Activated naive CD4-positive, alpha-beta T cell treated with anti-CD3 and anti-CD28 coated beads, Interleukin-2, amount 50 U/mL, for 24 hours (primary cell): ENCODE measurements at regions not wholly inside any gene's neighbourhood (a gene's known extent, or its start where the extent isn't known, plus 50 kb on each side); places are given as distances from the start of the nearest gene placed in this dataset.
A peak's percentile ranks its signal among the peaks of the same experiment; 100 is the strongest.
"Not testable (repeated sequence)": the region's sequence is repeated elsewhere in the genome, so short reads cannot be mapped to it uniquely, and the experiment has no call there.

Source experiments
- H3K27ac Mint-ChIP-seq: one replicate; pipeline ENCODE4 v1.8.0; 2021; ENCODE audit warnings: mild to moderate bottlenecking, mixed read lengths
- H3K27me3 Mint-ChIP-seq: one replicate; pipeline ENCODE4 v1.8.0; 2021; ENCODE audit warnings: mixed read lengths
- H3K36me3 Mint-ChIP-seq: one replicate; pipeline ENCODE4 v1.8.0; 2021; ENCODE audit warnings: mixed read lengths
- H3K4me1 Mint-ChIP-seq: one replicate; pipeline ENCODE4 v1.8.0; 2021; ENCODE audit warnings: mixed read lengths
- H3K4me3 Mint-ChIP-seq: one replicate; pipeline ENCODE4 v1.8.0; 2021; ENCODE audit warnings: mild to moderate bottlenecking, mixed read lengths
- H3K9me3 Mint-ChIP-seq: one replicate; pipeline ENCODE4 v1.8.0; 2021; ENCODE audit warnings: mixed read lengths

DNA sequence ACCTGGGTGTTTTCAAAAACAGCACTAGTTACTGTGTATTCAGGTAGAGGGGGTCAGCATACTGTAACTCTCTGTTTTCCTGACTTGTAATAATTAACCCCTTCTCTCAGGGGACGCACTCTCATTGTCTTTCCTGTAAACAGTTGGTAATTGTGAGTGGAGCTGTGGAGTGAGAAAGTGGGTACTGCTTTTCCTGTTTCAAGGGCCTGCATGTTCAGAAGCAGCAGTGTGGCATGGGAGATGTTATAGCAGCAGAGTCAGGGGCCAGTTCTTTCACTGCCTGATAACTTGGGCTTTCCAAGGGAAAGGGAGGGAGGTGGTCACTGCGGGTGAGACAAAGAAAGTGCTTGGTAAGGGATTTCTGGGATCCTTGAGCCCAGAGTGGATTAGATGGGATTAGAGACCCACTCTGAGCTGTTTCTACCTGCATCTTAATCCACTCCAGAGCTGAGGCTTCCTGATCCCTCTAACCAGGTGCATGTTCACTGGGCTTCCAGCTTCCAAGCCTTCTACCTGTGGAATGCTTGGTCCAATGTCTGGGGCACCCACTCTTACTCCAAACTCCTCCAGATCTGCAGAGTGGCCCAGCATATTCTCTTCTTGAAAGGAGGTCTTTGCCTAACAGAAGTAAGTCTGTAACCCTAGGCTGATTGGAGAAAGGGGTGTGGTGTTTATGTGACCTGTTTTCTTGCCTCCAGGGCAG lies 105.2 kb downstream of the RPLP1 start:
- Mint-ChIP-seq H3K4me3 (no peak overlapping the region), H3K27ac (no peak overlapping the region), H3K9me3 (no peaks in the 10 kb centered on the region), H3K27me3 (no peaks in the 10 kb centered on the region), H3K4me1 (no peaks in the 10 kb centered on the region), H3K36me3 (no peaks in the 10 kb centered on the region)

DNA sequence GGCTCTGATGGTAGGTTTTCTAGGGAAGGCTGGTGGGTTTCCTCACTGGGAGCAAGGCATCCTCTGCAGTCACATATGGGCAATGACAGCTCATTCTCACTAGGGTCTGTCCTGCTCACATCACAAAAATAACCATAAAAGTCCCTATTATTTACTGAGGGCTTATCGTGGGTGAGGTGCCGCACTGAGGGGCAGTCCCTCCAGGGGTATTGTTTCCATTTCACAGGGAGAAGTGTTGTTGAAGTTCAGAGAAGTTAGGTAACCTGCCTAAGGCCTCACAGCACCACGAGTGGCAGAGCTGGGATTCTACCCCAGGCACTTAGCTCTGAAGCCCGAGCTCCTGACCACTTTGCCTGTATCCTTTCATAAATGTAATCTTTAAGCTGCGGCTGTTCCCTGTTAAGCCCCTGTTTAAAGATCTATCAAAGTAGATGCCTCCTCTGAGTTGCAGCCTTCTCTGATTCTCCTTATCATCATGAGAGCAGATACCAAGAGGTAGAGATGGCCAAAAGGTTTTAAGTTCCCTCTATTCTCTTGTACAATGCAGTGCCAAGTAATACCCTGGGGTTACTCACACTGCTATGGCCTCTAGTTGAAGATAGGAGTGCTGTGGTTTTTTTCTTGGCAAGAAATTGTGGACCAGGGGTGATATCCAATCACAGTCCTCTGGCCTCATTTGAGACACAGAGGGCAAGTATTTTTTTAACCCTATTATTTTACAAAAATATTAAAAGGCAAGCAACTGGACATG lies 107.0 kb downstream of the RPLP1 start:
- no peaks in the 10 kb centered on the region for H3K9me3 Mint-ChIP-seq
- no peaks in the 10 kb centered on the region for H3K27me3 Mint-ChIP-seq
- no peak overlapping the region for H3K4me3 Mint-ChIP-seq
- H3K4me1 Mint-ChIP-seq = no peaks in the 10 kb centered on the region
- no peaks in the 10 kb centered on the region for H3K36me3 Mint-ChIP-seq
- no peak overlapping the region for H3K27ac Mint-ChIP-seq

DNA sequence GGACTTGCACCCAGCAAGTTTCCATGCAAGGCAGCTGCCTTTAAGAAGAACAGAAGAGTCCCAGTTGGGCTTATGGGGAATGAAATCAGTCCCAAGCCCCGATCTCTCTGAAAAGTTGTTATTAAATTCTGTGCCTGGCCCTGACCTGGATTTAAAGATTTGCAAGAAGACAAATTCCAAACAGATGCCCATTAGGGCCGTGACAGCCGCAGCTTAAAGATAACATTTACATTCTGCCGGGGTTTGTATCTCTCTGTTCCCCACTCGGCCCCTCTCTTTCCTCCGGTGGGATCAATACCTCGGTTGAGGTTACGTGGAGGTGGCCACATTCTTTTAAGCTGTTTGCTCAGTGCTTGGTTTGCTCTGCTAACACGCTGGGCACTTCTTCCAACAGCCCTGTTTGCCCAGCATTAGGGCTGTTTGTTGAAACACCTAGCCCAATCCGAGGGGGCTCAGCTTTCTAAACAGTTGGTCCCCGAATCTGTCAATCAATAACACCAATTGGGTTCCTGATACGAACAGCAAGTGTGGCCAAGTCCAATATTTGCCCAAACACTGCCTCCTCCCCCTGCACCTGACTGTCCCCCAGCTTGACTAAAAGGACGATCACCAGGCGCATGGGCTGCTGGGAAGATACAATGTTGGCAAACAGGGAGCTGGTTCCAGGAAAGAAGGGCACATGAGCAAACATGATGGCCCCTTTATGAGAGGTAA lies 108.6 kb downstream of the RPLP1 start:
- no peaks in the 10 kb centered on the region for H3K27me3 Mint-ChIP-seq
- no peaks in the 10 kb centered on the region for H3K4me1 Mint-ChIP-seq
- no peak overlapping the region for H3K27ac Mint-ChIP-seq
- no peaks in the 10 kb centered on the region for H3K36me3 Mint-ChIP-seq
- H3K4me3 Mint-ChIP-seq = no peak overlapping the region
- no peaks in the 10 kb centered on the region for H3K9me3 Mint-ChIP-seq

DNA sequence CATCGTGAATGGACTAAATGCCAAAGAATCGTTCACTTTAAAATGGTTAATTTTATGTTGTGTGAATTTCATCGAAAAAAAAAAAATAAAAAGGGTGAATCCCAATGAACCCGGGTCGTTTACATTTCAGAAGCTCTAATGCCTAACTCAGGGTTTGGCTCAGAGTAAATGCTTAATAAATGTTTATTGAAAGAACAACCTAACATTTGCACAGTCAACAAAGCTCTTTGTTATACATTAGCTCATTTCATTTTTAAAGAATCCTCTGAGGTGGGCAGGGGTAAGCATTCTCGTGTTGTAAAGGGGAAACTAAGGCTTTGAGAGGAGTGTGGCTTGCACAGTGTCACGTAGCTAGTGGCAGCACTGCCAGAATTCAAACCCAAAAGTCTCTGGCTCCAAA lies 109.5 kb downstream of the RPLP1 start:
- Mint-ChIP-seq H3K4me3 (no peak overlapping the region), H3K36me3 (no peaks in the 10 kb centered on the region), H3K4me1 (no peaks in the 10 kb centered on the region), H3K9me3 (no peaks in the 10 kb centered on the region), H3K27me3 (no peaks in the 10 kb centered on the region), H3K27ac (no peak overlapping the region)

DNA sequence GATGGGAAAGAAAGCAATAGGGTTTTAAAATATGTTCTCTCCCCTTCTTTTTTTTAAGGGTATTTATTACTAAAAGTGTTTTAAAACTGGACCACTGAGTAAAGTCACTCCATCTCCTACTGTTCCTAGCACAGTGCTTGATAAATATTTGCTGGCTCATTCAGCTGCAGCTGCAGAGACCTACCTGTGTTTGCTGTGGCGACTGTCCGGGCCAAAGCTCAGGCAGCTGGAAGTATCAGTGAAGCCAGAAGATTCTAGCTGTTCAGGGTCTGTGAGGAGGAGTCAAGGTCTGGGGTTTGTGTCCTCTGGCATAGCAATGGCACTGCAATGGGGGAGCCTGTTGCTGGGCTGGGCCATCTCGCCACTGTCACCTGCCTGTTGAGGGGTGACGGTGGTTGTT lies 109.9 kb downstream of the RPLP1 start:
- no peaks in the 10 kb centered on the region for H3K4me1 Mint-ChIP-seq
- H3K4me3 Mint-ChIP-seq = no peak overlapping the region
- H3K27ac Mint-ChIP-seq = no peak overlapping the region
- H3K27me3 Mint-ChIP-seq = no peaks in the 10 kb centered on the region
- H3K36me3 Mint-ChIP-seq = no peaks in the 10 kb centered on the region
- no peaks in the 10 kb centered on the region for H3K9me3 Mint-ChIP-seq

DNA sequence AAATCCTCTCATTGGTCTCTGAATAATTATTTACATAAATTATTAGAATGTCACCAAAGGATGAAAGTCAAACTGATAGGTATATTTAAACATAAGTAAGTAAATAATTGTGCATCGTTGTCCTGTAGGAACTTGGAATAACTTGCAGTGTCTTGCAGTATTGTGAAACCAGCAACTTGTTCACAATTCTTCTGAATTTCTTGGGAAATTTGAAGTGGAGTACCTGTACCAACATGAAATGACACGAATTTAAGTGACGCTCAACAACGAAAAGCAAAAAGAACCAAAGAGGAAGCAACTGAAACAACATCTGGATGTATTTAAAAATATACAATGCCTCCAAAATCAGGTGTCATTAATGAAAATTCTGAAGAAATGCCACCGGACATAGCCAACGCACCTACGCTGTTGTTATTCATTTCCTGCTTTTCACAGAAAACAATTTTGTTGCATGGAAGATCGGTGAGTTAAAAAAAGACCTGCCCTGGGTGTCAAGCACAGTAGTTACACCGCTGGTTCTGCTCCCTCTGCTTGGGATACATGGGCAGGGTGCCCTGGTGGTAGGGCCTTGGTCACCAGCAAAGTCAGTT lies 112.5 kb downstream of the RPLP1 start:
- no peak overlapping the region for H3K4me3 Mint-ChIP-seq
- no peaks in the 10 kb centered on the region for H3K36me3 Mint-ChIP-seq
- no peaks in the 10 kb centered on the region for H3K4me1 Mint-ChIP-seq
- no peaks in the 10 kb centered on the region for H3K27me3 Mint-ChIP-seq
- H3K27ac Mint-ChIP-seq = no peak overlapping the region
- no peaks in the 10 kb centered on the region for H3K9me3 Mint-ChIP-seq

DNA sequence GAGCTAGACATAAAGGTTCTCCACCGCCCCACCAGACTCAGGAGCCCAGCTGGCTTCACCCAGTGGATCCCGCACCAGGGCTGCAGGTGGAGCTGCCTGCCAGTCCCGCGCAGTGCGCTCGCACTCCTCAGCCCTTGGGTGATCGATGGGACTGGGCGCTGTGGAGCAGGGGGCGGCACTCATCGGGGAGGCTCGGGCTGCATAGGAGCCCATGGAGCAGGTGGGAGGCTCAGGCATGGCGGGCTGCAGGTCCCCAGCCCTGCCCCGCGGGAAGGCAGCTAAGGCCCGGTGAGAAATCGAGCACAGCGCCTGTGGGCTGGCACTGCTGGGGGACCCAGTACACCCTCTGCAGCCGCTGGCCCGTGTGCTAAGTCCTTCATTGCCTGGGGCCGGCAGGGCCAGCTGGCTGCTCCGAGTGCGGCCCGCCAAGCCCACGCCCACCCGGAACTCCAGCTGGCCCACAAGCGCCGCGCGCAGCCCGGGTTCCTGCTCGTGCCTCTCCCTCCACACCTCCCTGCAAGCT lies 114.7 kb downstream of the RPLP1 start:
- not testable (repeated sequence) for H3K36me3 Mint-ChIP-seq, H3K4me1 Mint-ChIP-seq, H3K9me3 Mint-ChIP-seq, H3K4me3 Mint-ChIP-seq, H3K27ac Mint-ChIP-seq, H3K27me3 Mint-ChIP-seq

DNA sequence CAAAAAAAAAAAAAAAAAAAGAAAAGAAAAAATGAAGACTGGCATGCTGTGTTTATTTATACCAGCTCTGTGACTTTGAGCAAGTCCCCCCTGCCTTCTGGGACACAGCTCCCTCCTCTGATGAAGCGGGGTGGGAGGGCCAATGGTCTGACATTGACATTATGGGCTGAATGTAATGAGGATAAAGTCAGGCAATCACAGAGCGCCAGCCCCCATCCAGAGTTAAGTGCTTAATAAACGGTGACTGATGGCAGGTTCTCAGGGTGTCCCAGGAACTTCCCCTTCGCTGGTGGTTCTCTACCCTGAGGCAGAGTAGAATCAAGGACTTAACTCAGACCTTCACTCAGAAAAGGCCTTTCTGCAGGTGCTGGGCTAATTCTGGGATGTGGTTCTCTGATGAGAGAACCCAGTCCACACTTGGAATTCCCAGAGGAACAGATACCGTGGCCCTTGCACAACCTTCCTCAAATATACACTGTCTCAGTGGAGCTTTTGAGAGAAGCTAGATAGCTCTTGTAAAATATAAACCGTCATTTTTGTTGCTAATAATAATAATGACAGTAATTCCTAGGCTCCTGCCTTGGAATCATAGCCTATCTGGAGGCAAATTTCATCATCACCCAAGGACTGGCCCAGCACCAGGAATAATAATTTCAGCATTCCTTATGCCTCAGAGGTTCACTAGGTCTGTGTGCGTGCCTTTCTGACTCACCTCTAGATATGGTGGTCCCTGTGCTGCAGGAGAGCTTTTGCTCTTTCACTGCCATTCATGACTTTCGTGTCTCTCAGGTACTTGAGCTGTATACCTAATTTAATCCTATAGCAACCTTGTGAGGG lies 115.8 kb downstream of the RPLP1 start:
- Mint-ChIP-seq H3K36me3 (no peaks in the 10 kb centered on the region), H3K27ac (no peak overlapping the region), H3K27me3 (no peaks in the 10 kb centered on the region), H3K4me1 (peaks cover 1% of the 10 kb centered on the region), H3K9me3 (no peaks in the 10 kb centered on the region), H3K4me3 (no peak overlapping the region)

DNA sequence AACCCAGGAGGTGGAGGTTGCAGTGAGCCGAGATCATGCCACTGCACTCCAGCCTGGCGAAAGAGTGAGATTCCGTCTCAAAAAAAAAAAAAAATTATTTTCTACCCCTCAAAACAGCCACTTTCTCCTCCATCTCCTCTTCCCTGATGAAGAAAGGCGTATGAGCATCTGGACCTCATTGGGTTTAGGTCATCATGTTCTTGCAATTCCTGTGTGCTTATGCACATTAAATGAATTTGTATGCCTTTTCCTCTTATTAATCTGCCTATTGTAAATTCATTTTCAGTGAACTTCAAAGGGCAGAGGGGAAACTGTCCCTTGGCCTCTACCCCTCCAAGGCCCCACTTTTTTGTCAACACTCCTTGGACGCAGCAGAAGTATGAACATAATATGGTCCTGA lies 117.8 kb downstream of the RPLP1 start:
- H3K9me3 Mint-ChIP-seq = no peaks in the 10 kb centered on the region
- H3K4me3 Mint-ChIP-seq = no peak overlapping the region

DNA sequence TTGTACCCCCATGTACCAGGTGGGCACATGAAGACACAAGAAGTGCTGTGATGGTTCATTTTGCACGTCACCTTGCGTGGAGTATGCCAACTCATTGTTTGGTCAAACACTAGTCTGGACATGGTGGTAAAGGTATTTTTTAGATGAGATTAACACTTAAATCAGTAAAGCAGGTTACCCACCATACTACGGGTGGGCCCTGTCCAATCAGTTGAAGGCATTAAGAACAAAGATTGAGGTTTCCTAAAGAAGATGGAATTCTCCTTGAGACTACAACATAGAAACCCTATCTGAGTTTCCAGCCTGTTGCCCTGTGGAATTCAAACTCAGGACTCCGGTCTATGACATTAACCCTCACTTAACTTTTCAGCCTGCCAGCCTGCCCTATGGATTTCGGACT lies 118.4 kb downstream of the RPLP1 start:
- H3K9me3 Mint-ChIP-seq = no peaks in the 10 kb centered on the region
- no peak overlapping the region for H3K4me3 Mint-ChIP-seq
- no peaks in the 10 kb centered on the region for H3K27me3 Mint-ChIP-seq
- peaks cover 21% of the 10 kb centered on the region for H3K4me1 Mint-ChIP-seq
- H3K36me3 Mint-ChIP-seq = no peaks in the 10 kb centered on the region
- no peak overlapping the region for H3K27ac Mint-ChIP-seq

More for the DNA sequence above, 117.8 kb downstream of the RPLP1 start:
- Mint-ChIP-seq H3K27ac (no peak overlapping the region), H3K36me3 (no peaks in the 10 kb centered on the region), H3K4me1 (peaks cover 18% of the 10 kb centered on the region), H3K27me3 (no peaks in the 10 kb centered on the region)

DNA sequence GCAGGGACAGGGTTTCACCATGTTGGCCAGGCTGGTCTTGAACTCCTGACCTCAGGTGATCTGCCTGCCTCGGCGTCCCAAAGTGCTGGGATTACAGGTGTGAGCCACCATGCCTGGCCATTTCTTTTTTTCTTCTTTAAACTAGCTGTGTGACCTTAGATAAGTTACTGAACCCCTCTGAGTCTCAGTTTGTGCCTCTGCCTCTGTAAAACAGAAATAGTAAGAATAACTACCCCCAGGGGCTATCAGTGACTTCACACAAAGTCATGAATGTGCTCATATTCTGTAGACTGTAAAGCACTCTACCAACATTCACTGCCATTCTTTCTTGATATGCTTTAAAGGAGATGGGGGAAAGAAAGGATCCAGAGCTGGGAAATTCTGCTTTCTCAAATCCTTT lies 120.7 kb downstream of the RPLP1 start:
- not testable (repeated sequence) for H3K9me3 Mint-ChIP-seq, H3K27me3 Mint-ChIP-seq, H3K36me3 Mint-ChIP-seq, H3K27ac Mint-ChIP-seq, H3K4me3 Mint-ChIP-seq
- peaks cover 25% of the 10 kb centered on the region for H3K4me1 Mint-ChIP-seq

DNA sequence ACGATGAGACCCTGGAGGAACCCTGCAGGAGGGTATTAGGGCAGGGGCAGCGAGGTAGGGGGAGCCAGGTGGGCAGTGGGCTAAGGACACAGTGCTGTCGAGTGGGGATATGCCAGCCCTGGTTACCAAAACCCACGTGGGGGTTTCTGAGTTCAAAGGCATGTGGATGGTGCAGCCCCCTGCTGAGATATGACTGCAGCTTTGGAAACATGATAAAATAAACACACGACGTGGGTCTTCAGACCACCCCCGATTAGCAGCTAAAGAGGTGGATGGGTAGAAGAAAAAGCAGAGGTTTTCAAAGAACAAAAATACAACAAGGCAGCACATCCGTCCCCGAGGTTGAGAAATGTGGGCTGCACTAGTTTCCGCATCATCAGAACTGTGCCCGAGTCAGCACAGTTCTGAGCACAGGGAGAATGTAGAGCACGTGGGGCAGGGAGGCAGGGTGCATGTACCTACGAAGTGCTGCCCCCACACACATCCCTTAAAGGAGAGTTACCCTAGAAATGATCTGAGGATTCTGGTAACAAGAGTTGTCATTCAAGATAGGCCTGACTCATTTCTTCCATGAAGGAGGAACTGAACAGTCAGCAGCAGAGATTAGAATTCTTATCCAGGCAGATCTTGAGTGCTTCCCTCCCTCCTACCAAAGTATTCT lies 121.3 kb downstream of the RPLP1 start:
- Mint-ChIP-seq H3K4me3 (peak overlapping the region; percentile 6), H3K36me3 (no peaks in the 10 kb centered on the region), H3K27me3 (no peaks in the 10 kb centered on the region), H3K27ac (peak overlapping the region; percentile 82), H3K9me3 (no peaks in the 10 kb centered on the region), H3K4me1 (peaks cover 25% of the 10 kb centered on the region)

DNA sequence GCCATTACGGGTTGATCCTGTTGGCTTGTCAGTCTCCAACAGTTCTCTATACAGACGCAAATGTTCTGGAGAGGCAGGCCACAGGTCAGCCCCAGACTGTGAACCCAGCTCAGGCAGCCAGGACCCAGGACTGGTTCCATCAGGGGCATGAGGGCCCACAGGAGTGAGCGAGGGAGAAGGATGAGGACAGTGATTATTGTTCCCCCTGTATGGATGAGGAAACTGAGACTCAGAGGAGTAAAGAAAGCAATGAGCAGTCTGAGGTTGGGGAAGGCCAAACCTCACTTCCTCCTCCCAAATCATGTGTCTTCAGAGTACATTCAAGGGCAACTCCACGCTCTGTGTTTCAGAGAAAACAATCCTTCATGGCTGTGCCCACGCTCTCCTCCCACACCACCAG lies 121.9 kb downstream of the RPLP1 start:
- Mint-ChIP-seq H3K4me1 (peaks cover 25% of the 10 kb centered on the region), H3K36me3 (no peaks in the 10 kb centered on the region), H3K9me3 (no peaks in the 10 kb centered on the region), H3K27ac (no peak overlapping the region), H3K4me3 (no peak overlapping the region), H3K27me3 (no peaks in the 10 kb centered on the region)

DNA sequence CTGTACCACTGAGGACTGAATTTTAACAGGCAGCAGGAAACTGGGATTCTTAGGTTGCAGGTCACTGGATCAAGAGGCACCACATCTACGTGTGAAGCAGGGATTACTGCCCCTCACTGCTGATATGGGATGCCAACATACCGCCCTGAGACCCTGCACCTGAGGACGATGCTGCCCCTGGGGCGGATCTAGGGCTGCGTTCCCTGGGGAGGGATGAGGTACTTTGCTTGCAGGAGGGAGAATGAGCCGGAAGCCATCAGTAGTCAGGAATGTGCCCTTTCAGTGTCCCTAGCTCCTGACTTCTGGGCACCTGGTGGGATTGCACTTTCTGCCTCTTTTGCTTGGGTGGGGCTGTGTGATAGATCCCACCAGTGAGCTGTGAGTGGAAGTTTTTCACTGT lies 122.8 kb downstream of the RPLP1 start:
- Mint-ChIP-seq H3K27ac (no peak overlapping the region), H3K27me3 (no peaks in the 10 kb centered on the region), H3K36me3 (no peaks in the 10 kb centered on the region), H3K9me3 (no peaks in the 10 kb centered on the region), H3K4me3 (no peak overlapping the region), H3K4me1 (peaks cover 25% of the 10 kb centered on the region)
